OCI-LY3 (cell line): ENCODE measurements at regions not wholly inside any gene's neighbourhood (a gene's known extent, or its start where the extent isn't known, plus 50 kb on each side); places are given as distances from the start of the nearest gene placed in this dataset.

ENCODE experiments used
- CTCF ChIP-seq: fragments of 200-600, 300-600 bp; sonication (generic); IDR thresholded peaks from 2 replicates; pipeline ENCODE4 v1.5.1; 2014; ENCODE audit warnings: antibody characterized with exemption, low read length, low read depth
- EZH2phosphoT487 ChIP-seq: fragments of 200-600 bp; shearing (Covaris generic); IDR thresholded peaks from 2 replicates; pipeline ENCODE4 v1.6.1; 2018; ENCODE audit warnings: antibody characterized with exemption, mixed run types, low read depth

GRCh38 chr12:93041416-93041815, 112.3 kb upstream of the EEA1 start:
- no peak for TF ChIP-seq CTCF
- no peak for TF ChIP-seq EZH2phosphoT487
